ENCODE measurements at regions not wholly inside any gene's neighbourhood (a gene's known extent, or its start where the extent isn't known, plus 50 kb on each side); places are given as distances from the start of the nearest gene placed in this dataset.

- Mint-ChIP-seq H3K27me3 (ENCODE audit: insufficient read depth) (no peaks in the 10 kb centered on the region), H3K27ac (no peak overlapping the region), H3K4me1 (peaks cover 7% of the 10 kb centered on the region), H3K4me3 (no peak overlapping the region), H3K36me3 (ENCODE audit: low read depth) (no peaks in the 10 kb centered on the region), H3K9me3 (no peaks in the 10 kb centered on the region)
- WGBS, 2 experiments (ENCODE audit: insufficient coverage in 1 of 2, insufficient read length in 1 of 2) = 93 to 94% methylated on average over 3 to 5 of the region's 5 CpGs
- Histone ChIP-seq H3K9me3 (ENCODE audit: control insufficient read depth, low read length) (no peaks in the 10 kb centered on the region), H3K27ac (ENCODE audit: low read depth, low read length) (no peak overlapping the region), H3K4me1 (ENCODE audit: control insufficient read depth, insufficient read depth, low read length) (no peaks in the 10 kb centered on the region), H3K36me3 (ENCODE audit: control insufficient read depth, insufficient read depth, low read length) (no peaks in the 10 kb centered on the region), H3K4me3 (ENCODE audit: low read length) (no peak overlapping the region), H3K27me3 (ENCODE audit: control insufficient read depth, insufficient read depth, low read length, poor library complexity, severe bottlenecking) (no peaks in the 10 kb centered on the region), H3K9ac (ENCODE audit: extremely low read depth, low read length, poor library complexity, severe bottlenecking) (no peak overlapping the region)
- TF ChIP-seq CTCF (conservative IDR thresholded peaks at IDR 0.05) = no peak
- no peak for DNase-seq
These were observed 84.9 kb downstream of the IZUMO3 start for GRCh38 chr9:24460781-24461180.

- no peaks in the 10 kb centered on the region for H3K4me1 ChIP-seq (ENCODE audit: control insufficient read depth, insufficient read depth, low read length)
- peaks cover 5% of the 10 kb centered on the region for H3K9me3 ChIP-seq (ENCODE audit: control insufficient read depth, low read length)
- Mint-ChIP-seq H3K4me1 (peaks cover 7% of the 10 kb centered on the region), H3K4me3 (no peak overlapping the region), H3K27ac (no peak overlapping the region), H3K36me3 (ENCODE audit: low read depth) (no peaks in the 10 kb centered on the region), H3K27me3 (ENCODE audit: insufficient read depth) (no peaks in the 10 kb centered on the region), H3K9me3 (no peaks in the 10 kb centered on the region)
- no peak overlapping the region for H3K9ac ChIP-seq (ENCODE audit: extremely low read depth, low read length, poor library complexity, severe bottlenecking)
- no peak for DNase-seq
- WGBS, 2 experiments (ENCODE audit: insufficient coverage in 1 of 2, insufficient read length in 1 of 2) = 89 to 100% methylated on average over 1 of the region's 1 CpG
- no peaks in the 10 kb centered on the region for H3K36me3 ChIP-seq (ENCODE audit: control insufficient read depth, insufficient read depth, low read length)
- no peak overlapping the region for H3K4me3 ChIP-seq (ENCODE audit: low read length)
- no peaks in the 10 kb centered on the region for H3K27me3 ChIP-seq (ENCODE audit: control insufficient read depth, insufficient read depth, low read length, poor library complexity, severe bottlenecking)
- no peak overlapping the region for H3K27ac ChIP-seq (ENCODE audit: low read depth, low read length)
- TF ChIP-seq CTCF (conservative IDR thresholded peaks at IDR 0.05) = no peak
These were observed 85.7 kb downstream of the IZUMO3 start for GRCh38 chr9:24459953-24460352.

GRCh38 chr9:24451346-24451745 is 94.4 kb downstream of the IZUMO3 start:
- H3K9ac ChIP-seq (ENCODE audit: extremely low read depth, low read length, poor library complexity, severe bottlenecking) = no peak overlapping the region
- no peaks in the 10 kb centered on the region for H3K36me3 Mint-ChIP-seq (ENCODE audit: low read depth)
- no peaks in the 10 kb centered on the region for H3K36me3 ChIP-seq (ENCODE audit: control insufficient read depth, insufficient read depth, low read length)
- H3K27ac Mint-ChIP-seq = no peak overlapping the region
- 92% methylated on average over 2 of the region's 2 CpGs; no CpG with 5 or more reads in 1 of the 2 experiments for WGBS, 2 experiments (ENCODE audit: insufficient coverage in 1 of 2, insufficient read length in 1 of 2)
- no peaks in the 10 kb centered on the region for H3K27me3 Mint-ChIP-seq (ENCODE audit: insufficient read depth)
- no peak overlapping the region for H3K4me3 Mint-ChIP-seq
- no peak for DNase-seq
- TF ChIP-seq CTCF (conservative IDR thresholded peaks at IDR 0.05) = no peak
- no peaks in the 10 kb centered on the region for H3K4me1 Mint-ChIP-seq
- peaks cover 12% of the 10 kb centered on the region for H3K9me3 ChIP-seq (ENCODE audit: control insufficient read depth, low read length)
- H3K27ac ChIP-seq (ENCODE audit: low read depth, low read length) = no peak overlapping the region
- no peak overlapping the region for H3K4me3 ChIP-seq (ENCODE audit: low read length)
- H3K9me3 Mint-ChIP-seq = peaks cover 3% of the 10 kb centered on the region
- H3K4me1 ChIP-seq (ENCODE audit: control insufficient read depth, insufficient read depth, low read length) = no peaks in the 10 kb centered on the region
- no peaks in the 10 kb centered on the region for H3K27me3 ChIP-seq (ENCODE audit: control insufficient read depth, insufficient read depth, low read length, poor library complexity, severe bottlenecking)
